HG03139 (cell line): ENCODE measurements at regions not wholly inside any gene's neighbourhood (a gene's known extent, or its start where the extent isn't known, plus 50 kb on each side); places are given as distances from the start of the nearest gene placed in this dataset.

ENCODE experiments used
- ATAC-seq: cut with Tn5 transposase; IDR thresholded peaks from one replicate; pipeline ENCODE4 v1.9.1; 2021; ENCODE audit not compliant: unreplicated experiment

GRCh38 chr4:81527709-81528108 lies 56.0 kb upstream of the RASGEF1B start:
- no peak for ATAC-seq

GRCh38 chr4:81527115-81527514 lies 55.4 kb upstream of the RASGEF1B start:
- no peak for ATAC-seq

- no peak for ATAC-seq
Observed at GRCh38 chr4:81526706-81527105, 55.0 kb upstream of the RASGEF1B start.

DNA sequence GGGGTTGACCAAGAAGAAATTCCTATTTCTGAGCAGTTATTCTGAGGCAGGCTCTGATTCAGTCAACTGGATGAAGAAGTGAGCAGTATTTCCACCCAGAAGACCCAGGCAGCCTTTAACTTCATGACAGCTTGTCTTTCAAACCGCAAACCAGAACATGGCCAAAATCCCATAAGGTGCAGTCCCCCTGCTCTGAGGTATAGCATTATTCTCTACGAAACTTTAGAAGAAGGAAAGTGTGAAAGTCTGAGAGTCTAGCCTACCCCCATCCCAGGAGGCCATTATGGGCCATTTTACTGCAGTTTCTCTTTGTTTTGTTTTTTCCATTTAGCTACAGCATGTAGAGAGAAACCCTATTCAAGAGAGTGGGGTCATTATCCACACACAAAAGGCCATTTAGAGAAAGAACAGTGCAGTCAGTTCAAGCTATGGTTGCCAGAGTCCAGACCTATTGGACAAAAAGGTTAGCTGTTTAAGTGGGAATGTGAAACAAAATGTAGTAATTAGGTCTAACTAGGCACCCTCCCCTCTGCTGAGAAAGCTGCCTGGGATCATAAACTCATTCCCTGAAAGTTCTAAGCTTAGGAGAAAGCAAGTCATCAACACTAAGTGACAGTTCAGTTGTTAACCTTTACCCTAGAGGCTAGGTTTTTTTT lies 52.1 kb upstream of the RASGEF1B start:
- peak; percentile 72 for ATAC-seq

DNA sequence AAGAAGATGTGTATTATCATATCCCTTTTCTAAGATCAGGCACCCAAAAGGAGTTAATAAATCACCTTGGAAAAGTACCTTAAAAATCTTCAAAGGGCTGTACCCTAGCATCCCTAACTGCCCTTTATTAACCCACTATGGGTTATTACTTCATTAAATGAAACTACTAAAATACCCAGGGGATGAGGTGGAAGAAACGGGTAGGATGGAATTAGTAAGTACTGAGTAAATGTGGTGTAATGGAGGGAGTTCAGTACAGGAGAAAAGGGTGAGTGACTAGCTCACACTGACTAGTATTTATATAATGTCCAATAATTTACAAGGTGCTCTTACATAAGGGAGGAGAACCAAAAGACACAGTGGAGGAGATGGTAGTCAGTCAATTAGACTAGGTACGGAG lies 51.0 kb upstream of the RASGEF1B start:
- ATAC-seq = no peak

DNA sequence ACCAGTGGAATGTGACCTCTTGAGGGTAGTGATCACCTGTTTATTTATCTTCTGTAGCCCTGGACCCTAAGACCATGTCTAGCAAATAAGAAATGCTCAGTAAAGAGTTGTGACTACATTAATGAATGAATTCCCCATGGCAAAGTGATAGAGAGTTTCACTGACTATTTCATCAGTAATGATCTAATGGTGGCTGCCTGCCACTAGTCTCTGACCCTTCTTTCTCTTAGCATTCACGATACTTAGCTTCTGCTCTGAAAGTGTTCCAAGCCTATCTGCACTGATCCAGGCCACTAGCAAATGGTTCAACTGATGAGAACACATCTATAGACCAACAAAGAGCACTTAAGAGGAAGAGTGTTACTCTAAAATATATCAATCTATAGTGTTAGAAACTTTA lies 50.0 kb upstream of the RASGEF1B start:
- ATAC-seq = no peak
